DND-41 (cell line): ENCODE measurements at regions not wholly inside any gene's neighbourhood (a gene's known extent, or its start where the extent isn't known, plus 50 kb on each side); places are given as distances from the start of the nearest gene placed in this dataset.

ENCODE experiments used
- ATAC-seq: fragments of 200-7000 bp; cut with Tn5 transposase; 3 replicates; pipeline ENCODE4 v1.9.1; 2021; ENCODE audit warnings: low read depth; ENCODE audit not compliant: insufficient read depth
- DNase-seq: peaks from one replicate; pipeline ENCODE4 v3.0.0-alpha.2; 2020
- H2AFZ ChIP-seq: 2 replicates; pipeline ENCODE4 v1.6.0; 2012; ENCODE audit warnings: low read depth, low read length
- H3K27ac ChIP-seq: 2 replicates; pipeline ENCODE4 v1.5.1; 2012; ENCODE audit warnings: low read length, inconsistent platforms
- H3K27me3 ChIP-seq: fragments of 200-600 bp; sonication (generic); 2 replicates; pipeline ENCODE4 v1.6.0; 2012; ENCODE audit warnings: low read length, mild to moderate bottlenecking, inconsistent platforms; ENCODE audit not compliant: insufficient read depth, poor library complexity
- H3K36me3 ChIP-seq: 2 replicates; pipeline ENCODE4 v1.5.1; 2012; ENCODE audit warnings: low read length, inconsistent platforms; ENCODE audit not compliant: insufficient read depth
- H3K4me1 ChIP-seq: 2 replicates; pipeline ENCODE4 v1.5.1; 2012; ENCODE audit warnings: mild to moderate bottlenecking, low read length; ENCODE audit not compliant: insufficient read depth
- H3K4me2 ChIP-seq: 2 replicates; pipeline ENCODE4 v1.6.0; 2012; ENCODE audit warnings: mild to moderate bottlenecking, moderate library complexity, low read length, inconsistent platforms; ENCODE audit not compliant: insufficient read depth
- H3K4me3 ChIP-seq, 2 experiments: fragments of 200-600 bp in 1 of 2; shearing (Covaris generic) in 1 of 2; 2 replicates each; pipeline ENCODE4 v1.5.1; 2012 to 2016; ENCODE audit warnings: inconsistent platforms in 2 of 2, low read length in 2 of 2, mild to moderate bottlenecking in 2 of 2, low read depth in 1 of 2, moderate library complexity in 1 of 2
- H3K79me2 ChIP-seq: 2 replicates; pipeline ENCODE4 v1.6.0; 2012; ENCODE audit warnings: low read length, inconsistent platforms; ENCODE audit not compliant: insufficient read depth
- H3K9ac ChIP-seq: 2 replicates; pipeline ENCODE4 v1.6.0; 2012; ENCODE audit warnings: low read depth, mild to moderate bottlenecking, inconsistent platforms, low read length, moderate library complexity
- H3K9me3 ChIP-seq: 2 replicates; pipeline ENCODE4 v1.5.1; 2012; ENCODE audit warnings: low read length, moderate library complexity, mild to moderate bottlenecking, inconsistent platforms; ENCODE audit not compliant: insufficient read depth, severe bottlenecking
- H4K20me1 ChIP-seq: 2 replicates; pipeline ENCODE4 v1.6.0; 2012; ENCODE audit warnings: low read length; ENCODE audit not compliant: insufficient read depth
- EZH2 ChIP-seq: IDR thresholded peaks from 3 replicates; pipeline ENCODE4 v1.6.1; 2012; ENCODE audit warnings: borderline replicate concordance, low read depth, mild to moderate bottlenecking, moderate library complexity, low read length, inconsistent platforms; ENCODE audit not compliant: severe bottlenecking
- TF ChIP-seq, protein P1 (sequence below): IDR thresholded peaks from 2 replicates; pipeline ENCODE4 v1.5.1; 2012; ENCODE audit warnings: borderline replicate concordance, low read length, moderate library complexity, mild to moderate bottlenecking; ENCODE audit not compliant: poor library complexity, severe bottlenecking; ENCODE audit errors: extremely low read depth

DNA sequence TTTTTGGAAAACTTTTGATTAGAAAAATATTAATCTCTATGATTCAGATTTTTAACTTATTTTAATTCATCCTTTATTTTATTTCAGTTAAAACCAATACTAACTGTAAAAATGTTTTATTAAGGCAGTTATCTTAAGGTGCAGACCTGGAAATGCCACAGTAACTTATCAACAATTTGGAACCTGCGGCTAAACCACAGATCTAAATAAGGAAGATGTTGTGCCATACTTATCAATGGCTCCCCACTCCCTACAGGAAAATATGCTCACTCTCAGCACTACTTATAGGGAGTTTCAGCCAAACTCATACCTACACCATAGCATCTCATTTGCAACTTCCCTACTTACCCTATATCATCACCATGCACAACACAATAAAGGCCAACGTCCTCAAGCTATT lies 226.9 kb upstream of the KYNU start:
- no peaks in the 10 kb centered on the region for H3K79me2 ChIP-seq
- no peak for TF ChIP-seq EZH2
- TF ChIP-seq, protein P1, sequence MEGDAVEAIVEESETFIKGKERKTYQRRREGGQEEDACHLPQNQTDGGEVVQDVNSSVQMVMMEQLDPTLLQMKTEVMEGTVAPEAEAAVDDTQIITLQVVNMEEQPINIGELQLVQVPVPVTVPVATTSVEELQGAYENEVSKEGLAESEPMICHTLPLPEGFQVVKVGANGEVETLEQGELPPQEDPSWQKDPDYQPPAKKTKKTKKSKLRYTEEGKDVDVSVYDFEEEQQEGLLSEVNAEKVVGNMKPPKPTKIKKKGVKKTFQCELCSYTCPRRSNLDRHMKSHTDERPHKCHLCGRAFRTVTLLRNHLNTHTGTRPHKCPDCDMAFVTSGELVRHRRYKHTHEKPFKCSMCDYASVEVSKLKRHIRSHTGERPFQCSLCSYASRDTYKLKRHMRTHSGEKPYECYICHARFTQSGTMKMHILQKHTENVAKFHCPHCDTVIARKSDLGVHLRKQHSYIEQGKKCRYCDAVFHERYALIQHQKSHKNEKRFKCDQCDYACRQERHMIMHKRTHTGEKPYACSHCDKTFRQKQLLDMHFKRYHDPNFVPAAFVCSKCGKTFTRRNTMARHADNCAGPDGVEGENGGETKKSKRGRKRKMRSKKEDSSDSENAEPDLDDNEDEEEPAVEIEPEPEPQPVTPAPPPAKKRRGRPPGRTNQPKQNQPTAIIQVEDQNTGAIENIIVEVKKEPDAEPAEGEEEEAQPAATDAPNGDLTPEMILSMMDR, result no peak
- peaks cover 2% of the 10 kb centered on the region for H3K27me3 ChIP-seq
- H3K4me2 ChIP-seq, result no peak overlapping the region
- no peak overlapping the region for H3K27ac ChIP-seq
- DNase-seq (no peak), ATAC-seq (no peak)
- H4K20me1 ChIP-seq, result no peaks in the 10 kb centered on the region
- H3K4me1 ChIP-seq, result no peaks in the 10 kb centered on the region
- H2AFZ ChIP-seq, result no peak overlapping the region
- no peaks in the 10 kb centered on the region for H3K9me3 ChIP-seq
- H3K4me3 ChIP-seq, result no peak overlapping the region
- H3K9ac ChIP-seq, result no peak overlapping the region
- H3K36me3 ChIP-seq, result no peaks in the 10 kb centered on the region

DNA sequence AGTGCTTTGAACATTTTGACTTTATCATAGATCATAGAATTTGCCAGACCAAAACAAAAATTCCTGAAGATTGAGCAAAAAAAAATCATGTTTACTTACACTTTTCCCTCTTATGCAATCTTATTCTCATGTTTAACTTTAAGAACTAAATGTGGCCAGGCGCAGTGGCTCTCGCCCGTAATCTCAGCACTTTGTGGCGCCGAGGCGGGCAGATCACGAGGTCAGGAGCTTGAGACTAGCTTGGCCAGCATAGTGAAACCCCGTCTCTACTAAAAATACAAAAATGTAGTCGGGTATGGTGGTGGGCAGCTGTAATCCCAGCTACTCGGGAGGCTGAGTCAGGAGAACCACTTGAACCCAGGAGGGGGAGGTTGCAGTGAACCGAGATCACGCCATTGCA lies 227.9 kb upstream of the KYNU start:
- Histone ChIP-seq H2AFZ (no peak overlapping the region), H3K9ac (no peak overlapping the region), H3K79me2 (no peaks in the 10 kb centered on the region), H3K9me3 (no peaks in the 10 kb centered on the region), H3K27ac (no peak overlapping the region), H3K27me3 (peaks cover 2% of the 10 kb centered on the region), H4K20me1 (no peaks in the 10 kb centered on the region), H3K4me2 (no peak overlapping the region), H3K4me1 (no peaks in the 10 kb centered on the region), H3K4me3 (no peak overlapping the region), H3K36me3 (no peaks in the 10 kb centered on the region)
- TF ChIP-seq EZH2, result no peak
- TF ChIP-seq, protein P1, result no peak
- ATAC-seq (no peak), DNase-seq (no peak)

DNA sequence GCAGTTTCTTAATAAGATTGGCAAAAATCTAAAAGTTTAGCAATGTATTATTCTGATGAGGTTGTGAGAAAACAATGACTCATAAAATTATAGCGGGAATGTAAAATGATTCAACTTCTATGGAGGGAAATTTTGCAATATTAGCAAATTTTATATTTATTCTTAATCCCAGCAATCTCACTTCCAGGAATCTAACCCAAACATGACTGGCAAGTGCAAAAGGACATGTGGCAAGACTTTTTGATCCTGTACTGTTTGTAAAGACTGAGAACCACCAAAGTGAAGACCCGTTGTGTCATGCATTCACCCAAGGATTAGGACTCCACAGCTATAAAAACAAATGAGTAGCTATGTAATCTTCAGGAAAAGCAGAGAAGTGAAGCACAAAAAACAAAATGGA lies 234.8 kb upstream of the KYNU start:
- no peak for ATAC-seq
- H3K4me2 ChIP-seq, result no peak overlapping the region
- no peak overlapping the region for H3K27ac ChIP-seq
- DNase-seq, result no peak
- no peaks in the 10 kb centered on the region for H4K20me1 ChIP-seq
- no peaks in the 10 kb centered on the region for H3K27me3 ChIP-seq
- H3K36me3 ChIP-seq, result no peaks in the 10 kb centered on the region
- no peaks in the 10 kb centered on the region for H3K79me2 ChIP-seq
- H3K4me3 ChIP-seq, result no peak overlapping the region
- no peak overlapping the region for H3K9ac ChIP-seq
- TF ChIP-seq, protein P1, result no peak
- TF ChIP-seq EZH2, result no peak
- H2AFZ ChIP-seq, result no peak overlapping the region
- H3K9me3 ChIP-seq, result no peaks in the 10 kb centered on the region
- no peaks in the 10 kb centered on the region for H3K4me1 ChIP-seq

DNA sequence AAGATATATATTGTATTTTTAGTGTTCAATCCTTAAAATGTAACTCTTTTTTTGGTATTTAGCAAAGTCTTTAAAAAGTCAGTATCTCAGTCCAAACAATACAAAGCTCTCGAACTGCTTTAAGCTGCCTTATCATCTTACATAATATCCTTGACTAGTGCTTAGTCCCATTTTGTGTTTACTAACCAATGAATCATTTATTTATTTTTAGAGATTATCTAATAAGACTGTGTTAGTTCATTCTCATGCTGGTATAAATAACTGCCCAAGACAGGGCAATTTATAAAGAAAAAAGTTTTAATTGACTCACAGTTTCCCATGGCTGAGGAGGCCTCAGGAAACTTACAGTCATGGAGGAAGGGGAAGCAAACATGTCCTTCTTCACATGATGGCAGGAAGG lies 248.3 kb upstream of the KYNU start:
- Histone ChIP-seq H4K20me1 (no peaks in the 10 kb centered on the region), H3K27me3 (no peaks in the 10 kb centered on the region), H3K9ac (no peak overlapping the region), H2AFZ (no peak overlapping the region), H3K4me3 (no peak overlapping the region), H3K79me2 (no peaks in the 10 kb centered on the region), H3K27ac (no peak overlapping the region), H3K36me3 (no peaks in the 10 kb centered on the region), H3K9me3 (no peaks in the 10 kb centered on the region), H3K4me2 (no peak overlapping the region), H3K4me1 (no peaks in the 10 kb centered on the region)
- ATAC-seq, result no peak
- no peak for DNase-seq
- TF ChIP-seq, protein P1, result no peak
- no peak for TF ChIP-seq EZH2
